Ovary (tissue), 7 donors: ENCODE measurements at regions not wholly inside any gene's neighbourhood (a gene's known extent, or its start where the extent isn't known, plus 50 kb on each side); places are given as distances from the start of the nearest gene placed in this dataset.

ENCODE experiments used
- DNase-seq, 5 donors: peaks; one replicate each; pipeline ENCODE4 v3.0.0-alpha.2; 2019 to 2020
- H3K27ac ChIP-seq, 2 donors: fragments of 200-600 bp; one replicate each; pipeline versions ENCODE4 v1.5.1 to v1.8.0; 2019 to 2022
- H3K27me3 ChIP-seq: fragments of 200-600 bp; one replicate; pipeline ENCODE4 v1.8.0; 2022
- H3K36me3 ChIP-seq: fragments of 200-600 bp; sonication (generic); one replicate; pipeline ENCODE4 v1.5.1; 2019
- H3K4me1 ChIP-seq: one replicate; pipeline ENCODE4 v1.8.1; 2013; ENCODE audit warnings: mild to moderate bottlenecking, moderate library complexity; ENCODE audit not compliant: insufficient read depth
- H3K4me3 ChIP-seq: fragments of 200-600 bp; sonication (generic); one replicate; pipeline ENCODE4 v1.5.1; 2017
- H3K9me3 ChIP-seq, 2 donors: fragments of 200-600 bp in 1 of 2; sonication (generic) in 1 of 2; one replicate each; pipeline versions ENCODE4 v1.5.1 to v1.8.1; 2013 to 2019; ENCODE audit warnings: mild to moderate bottlenecking in 1 of 2, moderate library complexity in 1 of 2
- EP300 ChIP-seq: sonication (generic); formaldehyde crosslinking; IDR thresholded peaks from one replicate; pipeline ENCODE4 v1.6.1; 2017; ENCODE audit warnings: antibody characterized with exemption
- POLR2A ChIP-seq: fragments of 450-650 bp; IDR thresholded peaks from one replicate; pipeline ENCODE4 v1.6.1; 2017; ENCODE audit warnings: antibody characterized with exemption, mild to moderate bottlenecking, moderate library complexity
- WGBS, 3 donors: extraction: QIAGEN DNeasy Blood & Tissue Kit in 1 of 3; methylation state at CpG; one replicate each; pipeline versions ENCODE4 v1.1.5 to v1.1.7; 2013 to 2017; 5-methylcytosine and 5-hydroxymethylcytosine counted together
- intact Hi-C, 4 donors: fragments of 100-400 bp; cut with DNase I; formaldehyde crosslinking; loops; one replicate each; pipeline versions ENCODE4 v1.11.0 to v1.15.1; 2022 to 2023
- TF ChIP-seq, protein P1 (sequence below), 3 donors: fragments of 450-650 bp in 2 of 3; fragments of 200-600 bp in 1 of 3; IDR thresholded peaks; one replicate each; pipeline versions ENCODE4 v1.5.1 to v1.8.0; 2016 to 2022; ENCODE audit warnings: antibody characterized with exemption in 3 of 3, mild to moderate bottlenecking in 1 of 3
- donor health status: DM: no; HTN: no; CAD: no; lungs with moderate emphysema.
- donor health status: DM: no; HTN: no; CAD: no.
- donor health status: Bipolar disorder and iron deficiency.
- donor health status: DM: no; HTN: no; CAD: no.
- donor health status: DM: yes; HTN: yes; CAD: no.

- intact Hi-C loops = no loop called here
- Histone ChIP-seq H3K4me1 (no peaks in the 10 kb centered on the region), H3K4me3 (no peak overlapping the region), H3K27me3 (no peaks in the 10 kb centered on the region), H3K9me3 (no peaks in the 10 kb centered on the region), H3K27ac (no peak overlapping the region), H3K36me3 (no peaks in the 10 kb centered on the region)
- DNase-seq = no peak
- TF ChIP-seq, protein P1, sequence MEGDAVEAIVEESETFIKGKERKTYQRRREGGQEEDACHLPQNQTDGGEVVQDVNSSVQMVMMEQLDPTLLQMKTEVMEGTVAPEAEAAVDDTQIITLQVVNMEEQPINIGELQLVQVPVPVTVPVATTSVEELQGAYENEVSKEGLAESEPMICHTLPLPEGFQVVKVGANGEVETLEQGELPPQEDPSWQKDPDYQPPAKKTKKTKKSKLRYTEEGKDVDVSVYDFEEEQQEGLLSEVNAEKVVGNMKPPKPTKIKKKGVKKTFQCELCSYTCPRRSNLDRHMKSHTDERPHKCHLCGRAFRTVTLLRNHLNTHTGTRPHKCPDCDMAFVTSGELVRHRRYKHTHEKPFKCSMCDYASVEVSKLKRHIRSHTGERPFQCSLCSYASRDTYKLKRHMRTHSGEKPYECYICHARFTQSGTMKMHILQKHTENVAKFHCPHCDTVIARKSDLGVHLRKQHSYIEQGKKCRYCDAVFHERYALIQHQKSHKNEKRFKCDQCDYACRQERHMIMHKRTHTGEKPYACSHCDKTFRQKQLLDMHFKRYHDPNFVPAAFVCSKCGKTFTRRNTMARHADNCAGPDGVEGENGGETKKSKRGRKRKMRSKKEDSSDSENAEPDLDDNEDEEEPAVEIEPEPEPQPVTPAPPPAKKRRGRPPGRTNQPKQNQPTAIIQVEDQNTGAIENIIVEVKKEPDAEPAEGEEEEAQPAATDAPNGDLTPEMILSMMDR (IDR thresholded peaks at IDR 0.05) = no peak
- WGBS, 3 donors = 39 to 41% (median 40%) methylated on average over 10 of the region's 10 CpGs
These were observed 624.7 kb downstream of the BUD13 start for GRCh38 chr11:116148056-116148455.

DNA sequence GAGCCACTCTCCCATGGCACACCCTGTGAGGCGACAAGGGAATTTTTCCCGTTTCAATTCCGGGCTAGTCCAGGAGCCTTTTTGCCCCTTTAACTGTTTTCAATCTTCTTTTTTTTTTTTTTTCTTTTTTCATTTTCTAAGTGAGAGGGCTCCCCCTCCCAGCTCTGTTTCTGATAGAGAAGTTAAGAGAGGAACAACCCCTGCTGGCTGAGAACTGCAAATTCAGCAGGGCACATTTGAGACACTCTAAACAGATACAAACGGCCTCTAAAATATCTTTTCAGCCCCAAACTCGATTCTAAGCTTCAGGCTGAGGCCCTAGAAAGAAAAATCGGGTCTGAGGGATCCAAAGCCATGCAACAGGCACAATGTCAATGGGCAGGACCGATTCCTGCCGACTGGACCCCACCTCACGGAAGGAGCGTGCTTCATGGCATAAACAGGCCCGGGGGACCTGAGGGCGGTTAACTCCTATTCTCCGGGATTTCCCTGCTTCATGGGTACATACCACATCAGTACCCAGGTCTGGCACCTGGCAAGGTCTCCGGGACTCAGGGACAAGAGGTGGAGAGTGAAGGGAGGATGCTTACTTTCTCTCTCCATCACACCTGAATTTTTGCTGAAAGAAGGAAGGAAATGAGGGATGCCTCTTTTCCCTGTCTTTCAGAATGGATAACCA, 627.5 kb downstream of the BUD13 start:
- WGBS, 3 donors = 85 to 90% (median 88%) methylated on average over 14 of the region's 14 CpGs
- H3K27ac ChIP-seq = no peak overlapping the region
- intact Hi-C loops = no loop called here
- no peaks in the 10 kb centered on the region for H3K27me3 ChIP-seq
- H3K4me1 ChIP-seq = no peaks in the 10 kb centered on the region
- no peak for DNase-seq
- H3K36me3 ChIP-seq = no peaks in the 10 kb centered on the region
- no peak overlapping the region for H3K4me3 ChIP-seq
- no peak for TF ChIP-seq EP300
- TF ChIP-seq, protein P1 (IDR thresholded peaks at IDR 0.05) = no peak
- no peak for TF ChIP-seq POLR2A
- no peaks in the 10 kb centered on the region for H3K9me3 ChIP-seq

- H3K9me3 ChIP-seq = no peaks in the 10 kb centered on the region
- no peaks in the 10 kb centered on the region for H3K36me3 ChIP-seq
- no peaks in the 10 kb centered on the region for H3K27me3 ChIP-seq
- TF ChIP-seq POLR2A = no peak
- no peak for TF ChIP-seq EP300
- TF ChIP-seq, protein P1 (IDR thresholded peaks at IDR 0.05) = no peak
- intact Hi-C loops = no loop called here
- no peaks in the 10 kb centered on the region for H3K4me1 ChIP-seq
- WGBS, 3 donors = 86 to 87% (median 87%) methylated on average over 17 of the region's 17 CpGs
- no peak overlapping the region for H3K27ac ChIP-seq
- DNase-seq = no peak
- no peak overlapping the region for H3K4me3 ChIP-seq
These were observed 628.3 kb downstream of the BUD13 start for GRCh38 chr11:116144387-116144958.

- Histone ChIP-seq H3K4me3 (no peak overlapping the region), H3K27ac (no peak overlapping the region), H3K9me3 (no peaks in the 10 kb centered on the region), H3K27me3 (no peaks in the 10 kb centered on the region), H3K36me3 (no peaks in the 10 kb centered on the region), H3K4me1 (no peaks in the 10 kb centered on the region)
- TF ChIP-seq EP300 (no peak), POLR2A (no peak)
- TF ChIP-seq, protein P1 (IDR thresholded peaks at IDR 0.05) = no peak
- DNase-seq = no peak
- 89 to 94% (median 91%) methylated on average over 6 of the region's 6 CpGs for WGBS, 3 donors
- intact Hi-C loops = no loop called here
These were observed 634.1 kb upstream of the CADM1 start for GRCh38 chr11:116138280-116138679.
